ENCODE measurements at regions not wholly inside any gene's neighbourhood (a gene's known extent, or its start where the extent isn't known, plus 50 kb on each side); places are given as distances from the start of the nearest gene placed in this dataset.
A peak's percentile ranks its signal among the peaks of the same experiment; 100 is the strongest.

GRCh38 chr6:128808856-128809255 lies 74.1 kb upstream of the LAMA2 start:
- H3K9me3 ChIP-seq = no peaks in the 10 kb centered on the region
- ATAC-seq = no peak
- no peaks in the 10 kb centered on the region for H3K4me1 ChIP-seq

GRCh38 chr6:128807577-128807976 lies 75.4 kb upstream of the LAMA2 start:
- ATAC-seq = no peak
- H3K27ac ChIP-seq = no peak overlapping the region
- WGBS, 2 donors (ENCODE audit: low coverage in 1 of 2) = 8 to 22% methylated on average over 2 of the region's 2 CpGs
- H3K27me3 ChIP-seq = no peaks in the 10 kb centered on the region
- TF ChIP-seq EP300 (IDR thresholded peaks at IDR 0.05) = no peak
- no peak for TF ChIP-seq POLR2AphosphoS5 (IDR thresholded peaks at IDR 0.05)
- TF ChIP-seq POLR2A (IDR thresholded peaks at IDR 0.05) = no peak
- TF ChIP-seq, protein P1, sequence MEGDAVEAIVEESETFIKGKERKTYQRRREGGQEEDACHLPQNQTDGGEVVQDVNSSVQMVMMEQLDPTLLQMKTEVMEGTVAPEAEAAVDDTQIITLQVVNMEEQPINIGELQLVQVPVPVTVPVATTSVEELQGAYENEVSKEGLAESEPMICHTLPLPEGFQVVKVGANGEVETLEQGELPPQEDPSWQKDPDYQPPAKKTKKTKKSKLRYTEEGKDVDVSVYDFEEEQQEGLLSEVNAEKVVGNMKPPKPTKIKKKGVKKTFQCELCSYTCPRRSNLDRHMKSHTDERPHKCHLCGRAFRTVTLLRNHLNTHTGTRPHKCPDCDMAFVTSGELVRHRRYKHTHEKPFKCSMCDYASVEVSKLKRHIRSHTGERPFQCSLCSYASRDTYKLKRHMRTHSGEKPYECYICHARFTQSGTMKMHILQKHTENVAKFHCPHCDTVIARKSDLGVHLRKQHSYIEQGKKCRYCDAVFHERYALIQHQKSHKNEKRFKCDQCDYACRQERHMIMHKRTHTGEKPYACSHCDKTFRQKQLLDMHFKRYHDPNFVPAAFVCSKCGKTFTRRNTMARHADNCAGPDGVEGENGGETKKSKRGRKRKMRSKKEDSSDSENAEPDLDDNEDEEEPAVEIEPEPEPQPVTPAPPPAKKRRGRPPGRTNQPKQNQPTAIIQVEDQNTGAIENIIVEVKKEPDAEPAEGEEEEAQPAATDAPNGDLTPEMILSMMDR (IDR thresholded peaks at IDR 0.05) = peak in 2 of 4 experiments; percentile 43 to 51
- no peaks in the 10 kb centered on the region for H3K4me1 ChIP-seq
- no peaks in the 10 kb centered on the region for H3K36me3 ChIP-seq
- no peak overlapping the region for H3K4me3 ChIP-seq
- no peaks in the 10 kb centered on the region for H3K9me3 ChIP-seq

More at GRCh38 chr6:128808856-128809255, 74.1 kb upstream of the LAMA2 start:
- no peak overlapping the region for H3K27ac ChIP-seq
- H3K36me3 ChIP-seq = no peaks in the 10 kb centered on the region
- H3K4me3 ChIP-seq = no peak overlapping the region
- TF ChIP-seq, protein P1 (IDR thresholded peaks at IDR 0.05) = no peak
- TF ChIP-seq POLR2AphosphoS5 (IDR thresholded peaks at IDR 0.05) (no peak), POLR2A (IDR thresholded peaks at IDR 0.05) (no peak), EP300 (IDR thresholded peaks at IDR 0.05) (no peak)
- no peaks in the 10 kb centered on the region for H3K27me3 ChIP-seq

DNA sequence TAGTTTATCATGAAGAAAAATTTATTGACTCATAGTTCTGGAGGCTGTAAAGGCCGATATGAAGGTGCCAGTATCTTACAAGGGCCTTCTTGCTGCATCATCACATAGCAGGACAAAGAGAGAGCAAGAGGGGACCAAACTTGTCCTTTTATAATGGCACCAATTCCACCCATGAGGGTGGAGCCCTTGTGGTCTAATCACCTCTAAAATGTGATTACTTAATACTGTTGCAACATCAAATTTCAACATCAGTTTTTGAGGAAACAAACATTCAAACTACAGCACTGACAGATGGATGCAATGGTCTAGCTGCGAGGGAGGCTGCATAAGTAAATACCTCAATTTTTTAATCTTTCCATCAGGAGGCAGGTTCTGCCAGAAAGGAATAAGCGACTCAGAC lies 76.7 kb upstream of the LAMA2 start:
- Histone ChIP-seq H3K27ac (peak overlapping the region in 2 of 4 donors; percentile 4 to 28), H3K36me3 (no peaks in the 10 kb centered on the region), H3K4me1 (no peaks in the 10 kb centered on the region), H3K9me3 (no peaks in the 10 kb centered on the region), H3K27me3 (no peaks in the 10 kb centered on the region), H3K4me3 (no peak overlapping the region)
- 68 to 69% methylated on average over 3 of the region's 3 CpGs for WGBS, 2 donors (ENCODE audit: low coverage in 1 of 2)
- peak; percentile 21 for TF ChIP-seq POLR2AphosphoS5 (IDR thresholded peaks at IDR 0.05)
- TF ChIP-seq, protein P1 (IDR thresholded peaks at IDR 0.05) = no peak
- ATAC-seq = peak; percentile 83

- H3K4me1 ChIP-seq = no peaks in the 10 kb centered on the region
- ATAC-seq = peak; percentile 58
- H3K9me3 ChIP-seq = no peaks in the 10 kb centered on the region
- 35 to 38% methylated on average over 3 of the region's 3 CpGs for WGBS, 2 donors (ENCODE audit: low coverage in 1 of 2)
- H3K36me3 ChIP-seq = no peaks in the 10 kb centered on the region
- no peak for TF ChIP-seq POLR2AphosphoS5 (IDR thresholded peaks at IDR 0.05)
- no peaks in the 10 kb centered on the region for H3K27me3 ChIP-seq
- H3K27ac ChIP-seq = no peak overlapping the region
- no peak overlapping the region for H3K4me3 ChIP-seq
Observed at GRCh38 chr6:128803911-128804310, 79.0 kb upstream of the LAMA2 start.

DNA sequence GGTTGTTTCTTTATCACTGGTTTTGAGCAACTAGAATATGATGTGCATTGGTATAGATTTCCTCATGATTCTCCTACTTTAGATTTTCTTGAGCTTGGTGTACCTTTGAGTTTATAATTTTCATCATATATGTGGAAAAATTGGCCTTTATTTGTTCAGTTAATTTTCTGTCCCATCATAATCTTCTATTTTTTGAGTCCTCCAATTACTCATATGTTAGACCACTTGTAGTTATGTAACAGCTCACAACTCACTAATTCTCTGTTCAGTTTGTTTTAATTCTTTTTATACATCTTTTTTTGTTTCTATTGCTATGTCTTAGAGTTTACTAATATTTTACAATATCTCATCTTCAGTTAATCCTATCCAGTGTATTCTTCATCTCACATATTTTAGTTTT lies 81.3 kb upstream of the LAMA2 start:
- Histone ChIP-seq H3K9me3 (no peaks in the 10 kb centered on the region), H3K27me3 (no peaks in the 10 kb centered on the region), H3K36me3 (no peaks in the 10 kb centered on the region), H3K4me1 (no peaks in the 10 kb centered on the region), H3K27ac (no peak overlapping the region), H3K4me3 (no peak overlapping the region)
- no peak for ATAC-seq
- TF ChIP-seq EP300 (IDR thresholded peaks at IDR 0.05) (no peak), POLR2AphosphoS5 (IDR thresholded peaks at IDR 0.05) (no peak), POLR2A (IDR thresholded peaks at IDR 0.05) (no peak)
- TF ChIP-seq, protein P1 (IDR thresholded peaks at IDR 0.05) = no peak

DNA sequence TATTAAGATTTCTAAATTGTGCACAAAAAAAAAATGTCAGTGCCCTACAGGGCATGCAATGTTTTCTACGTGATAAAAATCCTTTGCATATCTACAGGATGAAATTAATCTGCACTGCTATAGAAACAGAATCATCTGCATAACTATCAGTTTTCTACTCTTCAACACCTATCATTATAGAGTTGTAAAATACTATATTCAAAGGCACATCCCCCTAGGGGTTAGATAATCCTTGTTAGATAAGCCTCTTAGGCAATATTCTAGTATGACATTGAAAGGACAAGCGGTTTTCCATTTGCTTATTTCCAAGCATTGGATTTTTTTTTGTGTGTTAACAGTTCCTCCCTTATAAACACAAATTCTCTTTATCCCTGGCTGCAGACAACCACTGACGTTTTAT lies 98.7 kb upstream of the LAMA2 start:
- no peaks in the 10 kb centered on the region for H3K36me3 ChIP-seq
- ATAC-seq = no peak
- no peaks in the 10 kb centered on the region for H3K27me3 ChIP-seq
- H3K9me3 ChIP-seq = peaks cover 0 to 16% (median 0%) of the 10 kb centered on the region in 3 donors
- H3K4me1 ChIP-seq = no peaks in the 10 kb centered on the region
- no peak overlapping the region for H3K27ac ChIP-seq
- TF ChIP-seq, protein P1 (IDR thresholded peaks at IDR 0.05) = no peak
- TF ChIP-seq POLR2AphosphoS5 (IDR thresholded peaks at IDR 0.05) (no peak), POLR2A (IDR thresholded peaks at IDR 0.05) (no peak)
- WGBS, 2 donors (ENCODE audit: low coverage in 1 of 2) = 58 to 65% methylated on average over 3 of the region's 3 CpGs
- H3K4me3 ChIP-seq = no peak overlapping the region
